Right lobe of liver (tissue), 6 donors: ENCODE measurements at regions not wholly inside any gene's neighbourhood (a gene's known extent, or its start where the extent isn't known, plus 50 kb on each side); places are given as distances from the start of the nearest gene placed in this dataset.
"Not testable (repeated sequence)": the region's sequence is repeated elsewhere in the genome, so short reads cannot be mapped to it uniquely, and the experiment has no call there.

Experiments used
- ATAC-seq, 4 donors: fragments of 200-7000 bp; cut with Tn5 transposase; one replicate each; pipeline ENCODE4 v1.9.1; 2020; ENCODE audit warnings: mild to moderate bottlenecking in 4 of 4, moderate library complexity in 4 of 4
- DNase-seq, 3 donors: peaks; one replicate each; pipeline ENCODE4 v3.0.0-alpha.2; 2020
- H3K27ac ChIP-seq, 3 donors: fragments of 200-600 bp; one replicate each; pipeline ENCODE4 v1.8.0; 2022
- H3K27me3 ChIP-seq, 2 donors: fragments of 200-600 bp; one replicate each; pipeline ENCODE4 v1.8.0; 2022
- H3K36me3 ChIP-seq, 4 donors: fragments of 200-600 bp; sonication (generic) in 1 of 4; one replicate each; pipeline versions ENCODE4 v1.5.1 to v1.8.0; 2017 to 2022; ENCODE audit warnings: control low read depth in 1 of 4
- H3K4me1 ChIP-seq, 4 donors: fragments of 200-600 bp; sonication (generic) in 1 of 4; one replicate each; pipeline versions ENCODE4 v1.5.1 to v1.8.0; 2017 to 2022; ENCODE audit warnings: control low read depth in 1 of 4
- H3K4me3 ChIP-seq, 3 donors: fragments of 200-600 bp; one replicate each; pipeline ENCODE4 v1.8.0; 2022
- H3K9me3 ChIP-seq, 4 donors: fragments of 200-600 bp; sonication (generic) in 1 of 4; one replicate each; pipeline versions ENCODE4 v1.5.1 to v1.8.0; 2017 to 2022; ENCODE audit warnings: control low read depth in 1 of 4
- POLR2A ChIP-seq: fragments of 450-650 bp; IDR thresholded peaks from one replicate; pipeline ENCODE4 v1.6.1; 2017; ENCODE audit warnings: antibody characterized with exemption, mild to moderate bottlenecking
- WGBS: methylation state at CpG from one replicate; pipeline ENCODE4 v1.1.6; 2018; ENCODE audit warnings: low coverage, low lambda C conversion rate; ENCODE audit not compliant: insufficient coverage; ENCODE audit errors: missing lambda C conversion rate; 5-methylcytosine and 5-hydroxymethylcytosine counted together
- intact Hi-C, 2 donors: fragments of 100-400 bp; cut with DNase I; formaldehyde crosslinking; loops; one replicate each; pipeline versions ENCODE4 v1.11.2 to v1.14.1; 2022
- TF ChIP-seq, protein P1 (sequence below), 4 donors: fragments of 200-600 bp in 3 of 4; fragments of 450-650 bp in 1 of 4; IDR thresholded peaks; one replicate each; pipeline versions ENCODE4 v1.5.1 to v1.8.0; 2016 to 2022; ENCODE audit warnings: antibody characterized with exemption in 4 of 4, mild to moderate bottlenecking in 2 of 4
- donor health status: DM: no; HTN: yes; CAD: no.
- donor health status: DM: no; HTN: no; CAD: no.
- donor health status: DM: no; HTN: no; CAD: no.
- donor health status: DM: no; HTN: yes; CAD: no.
- donor health status: DM: no; HTN: yes; CAD: no.

DNA sequence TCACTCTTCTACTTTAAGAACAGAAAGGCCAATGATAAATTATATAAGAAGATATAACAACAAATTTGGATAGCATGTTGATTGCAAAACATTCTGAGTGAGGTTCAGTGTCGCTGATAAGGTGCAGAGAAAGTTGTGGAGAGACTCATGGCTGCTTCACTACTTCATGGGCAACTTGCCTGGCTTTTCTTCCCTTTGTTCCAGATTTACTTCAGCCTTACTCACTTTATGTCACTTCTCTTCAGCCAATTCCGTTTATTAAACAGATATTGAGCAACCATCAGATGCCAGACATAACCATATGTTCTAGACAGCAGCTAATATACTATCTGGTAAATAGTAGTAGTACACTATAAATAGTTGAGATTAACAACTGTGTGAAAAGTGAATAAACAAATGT lies 150.0 kb upstream of the CHL1 start:
- H3K9me3 ChIP-seq, result no peaks in the 10 kb centered on the region

DNA sequence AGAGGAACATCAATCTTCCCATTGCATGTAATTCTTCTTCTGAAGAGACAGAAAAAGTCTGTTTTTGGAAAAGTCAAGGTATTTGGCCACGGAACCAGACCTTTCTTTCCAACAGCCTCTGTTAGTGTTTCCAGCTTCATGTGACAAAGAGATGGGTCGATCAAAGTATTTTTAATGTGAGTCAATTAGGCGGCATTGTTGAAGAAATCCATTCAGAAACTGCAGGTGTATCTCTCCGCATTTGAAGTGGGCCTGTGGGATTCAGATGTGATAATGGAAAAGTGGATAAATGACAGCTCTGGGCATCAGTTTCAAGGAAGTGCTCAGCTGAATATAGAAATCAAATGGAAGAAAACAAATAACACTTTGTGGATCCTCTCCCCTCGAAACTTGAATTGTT lies 143.1 kb upstream of the CHL1 start:
- H3K4me3 ChIP-seq, H3K36me3 ChIP-seq, H3K9me3 ChIP-seq, H3K4me1 ChIP-seq, ATAC-seq, H3K27me3 ChIP-seq, intact Hi-C loops, H3K27ac ChIP-seq, DNase-seq: not testable (repeated sequence)
- 51% methylated on average over 5 of the region's 5 CpGs for WGBS

More for the DNA sequence above, 150.0 kb upstream of the CHL1 start:
- Histone ChIP-seq H3K36me3 (no peaks in the 10 kb centered on the region), H3K4me3 (no peak overlapping the region), H3K4me1 (peaks cover 0 to 12% (median 0%) of the 10 kb centered on the region in 4 donors), H3K27me3 (no peaks in the 10 kb centered on the region), H3K27ac (no peak overlapping the region)
- no peak for TF ChIP-seq POLR2A
- TF ChIP-seq, protein P1, sequence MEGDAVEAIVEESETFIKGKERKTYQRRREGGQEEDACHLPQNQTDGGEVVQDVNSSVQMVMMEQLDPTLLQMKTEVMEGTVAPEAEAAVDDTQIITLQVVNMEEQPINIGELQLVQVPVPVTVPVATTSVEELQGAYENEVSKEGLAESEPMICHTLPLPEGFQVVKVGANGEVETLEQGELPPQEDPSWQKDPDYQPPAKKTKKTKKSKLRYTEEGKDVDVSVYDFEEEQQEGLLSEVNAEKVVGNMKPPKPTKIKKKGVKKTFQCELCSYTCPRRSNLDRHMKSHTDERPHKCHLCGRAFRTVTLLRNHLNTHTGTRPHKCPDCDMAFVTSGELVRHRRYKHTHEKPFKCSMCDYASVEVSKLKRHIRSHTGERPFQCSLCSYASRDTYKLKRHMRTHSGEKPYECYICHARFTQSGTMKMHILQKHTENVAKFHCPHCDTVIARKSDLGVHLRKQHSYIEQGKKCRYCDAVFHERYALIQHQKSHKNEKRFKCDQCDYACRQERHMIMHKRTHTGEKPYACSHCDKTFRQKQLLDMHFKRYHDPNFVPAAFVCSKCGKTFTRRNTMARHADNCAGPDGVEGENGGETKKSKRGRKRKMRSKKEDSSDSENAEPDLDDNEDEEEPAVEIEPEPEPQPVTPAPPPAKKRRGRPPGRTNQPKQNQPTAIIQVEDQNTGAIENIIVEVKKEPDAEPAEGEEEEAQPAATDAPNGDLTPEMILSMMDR (IDR thresholded peaks at IDR 0.05), result no peak
- intact Hi-C loops, result no loop called here
- ATAC-seq, result no peak
- DNase-seq, result no peak
- 25% methylated on average over 2 of the region's 2 CpGs for WGBS

DNA sequence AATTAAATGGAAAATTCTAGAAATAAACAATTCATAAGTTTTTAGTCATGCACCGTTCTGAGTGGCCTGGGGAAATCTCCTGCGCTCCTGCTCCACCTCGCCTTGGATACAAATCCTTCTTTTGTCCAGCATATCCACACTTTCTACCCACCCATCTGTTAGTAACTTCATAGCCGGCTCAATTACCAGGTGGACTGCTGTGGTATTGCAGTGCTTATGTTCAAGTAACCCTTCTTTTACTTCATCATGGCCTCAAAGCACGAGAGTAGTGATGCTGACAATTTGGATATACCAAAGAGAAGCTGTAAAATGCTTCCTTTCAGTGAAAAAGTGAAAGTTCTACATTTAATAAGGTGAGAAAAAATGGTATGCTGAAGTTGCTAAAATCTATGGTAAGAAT lies 142.3 kb upstream of the CHL1 start:
- Histone ChIP-seq H3K27me3 (peaks cover 0 to 3% of the 10 kb centered on the region in 2 donors), H3K4me1 (no peaks in the 10 kb centered on the region), H3K4me3 (no peak overlapping the region), H3K27ac (no peak overlapping the region), H3K9me3 (no peaks in the 10 kb centered on the region), H3K36me3 (no peaks in the 10 kb centered on the region)
- intact Hi-C loops, result no loop called here
- ATAC-seq (no peak), DNase-seq (no peak)
- no peak for TF ChIP-seq POLR2A
- TF ChIP-seq, protein P1 (IDR thresholded peaks at IDR 0.05), result no peak
- WGBS, result 63% methylated on average over 5 of the region's 5 CpGs

DNA sequence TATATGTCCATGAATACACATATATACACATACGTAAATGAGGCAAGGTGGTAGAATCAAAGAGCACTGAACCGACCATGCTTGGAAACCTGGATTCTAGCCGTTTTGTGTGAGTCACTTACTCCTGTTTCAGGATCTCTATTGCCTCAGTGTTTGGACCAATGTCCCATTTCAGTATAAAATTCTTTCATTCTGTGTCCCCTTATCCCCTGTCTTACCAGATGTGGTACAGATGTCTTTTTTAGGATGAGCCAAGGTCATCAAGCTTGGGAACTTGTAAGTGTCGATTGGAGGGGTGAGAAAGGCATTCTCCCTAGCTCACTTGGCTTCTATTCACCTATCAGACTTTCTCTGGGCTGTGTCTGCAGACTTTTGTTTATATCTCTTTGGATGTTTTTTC lies 139.9 kb upstream of the CHL1 start:
- H3K9me3 ChIP-seq, result no peaks in the 10 kb centered on the region
- ATAC-seq (no peak), DNase-seq (no peak)
- TF ChIP-seq, protein P1 (IDR thresholded peaks at IDR 0.05), result no peak
- intact Hi-C loops, result no loop called here
- no peak overlapping the region for H3K27ac ChIP-seq
- H3K27me3 ChIP-seq, result peaks cover 0 to 5% of the 10 kb centered on the region in 2 donors
- no peak overlapping the region for H3K4me3 ChIP-seq
- no peaks in the 10 kb centered on the region for H3K36me3 ChIP-seq
- 60% methylated on average over 4 of the region's 4 CpGs for WGBS
- H3K4me1 ChIP-seq, result no peaks in the 10 kb centered on the region

DNA sequence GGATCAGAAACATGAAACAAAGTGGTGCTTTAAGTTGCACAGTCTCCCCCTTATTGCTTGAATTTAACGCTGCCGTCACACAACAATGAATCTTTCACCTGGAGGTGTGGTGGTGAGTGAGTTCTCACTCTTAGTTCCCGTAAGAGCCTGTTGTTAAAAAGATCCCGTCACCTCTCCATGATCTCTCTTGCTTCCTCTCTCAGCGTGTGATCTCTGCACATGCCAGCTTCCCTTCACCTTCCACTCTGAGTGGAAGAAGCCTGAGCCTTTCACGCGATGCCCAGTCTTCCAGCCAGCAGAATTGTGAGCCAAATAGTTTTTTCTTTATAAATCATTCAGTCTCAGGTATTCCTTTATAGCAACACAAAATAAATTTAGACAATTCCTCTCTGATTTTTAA lies 136.7 kb upstream of the CHL1 start:
- no peaks in the 10 kb centered on the region for H3K4me1 ChIP-seq
- H3K4me3 ChIP-seq, result no peak overlapping the region
- H3K27ac ChIP-seq, result no peak overlapping the region
- no peaks in the 10 kb centered on the region for H3K36me3 ChIP-seq
- DNase-seq (no peak), ATAC-seq (no peak)
- H3K9me3 ChIP-seq, result no peaks in the 10 kb centered on the region
- no peak for TF ChIP-seq POLR2A
- 65% methylated on average over 7 of the region's 7 CpGs for WGBS
- intact Hi-C loops, result no loop called here
- peaks cover 0 to 5% of the 10 kb centered on the region in 2 donors for H3K27me3 ChIP-seq
